ENCODE measurements at regions not wholly inside any gene's neighbourhood (a gene's known extent, or its start where the extent isn't known, plus 50 kb on each side); places are given as distances from the start of the nearest gene placed in this dataset.

DNA sequence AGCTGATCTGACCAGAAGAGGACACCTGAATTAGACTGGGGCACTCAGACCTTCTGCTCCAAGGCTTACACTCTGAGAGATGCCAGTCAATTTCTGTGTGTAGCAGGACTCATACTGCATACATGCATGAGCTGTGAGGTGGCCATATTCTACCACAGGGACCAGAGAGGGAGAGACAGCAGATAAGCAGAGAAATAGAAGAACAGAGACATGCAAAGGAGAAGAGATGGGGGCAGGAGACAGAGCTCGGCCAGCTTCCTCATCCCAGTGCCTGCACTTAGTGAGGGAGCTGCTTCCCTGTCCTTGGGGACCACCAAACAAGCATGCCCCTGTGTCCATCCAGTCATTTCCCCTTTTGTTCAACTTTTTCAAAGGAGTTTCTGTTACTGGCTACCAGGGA lies 73.9 kb upstream of the ALK start:
- TF ChIP-seq, protein P1, sequence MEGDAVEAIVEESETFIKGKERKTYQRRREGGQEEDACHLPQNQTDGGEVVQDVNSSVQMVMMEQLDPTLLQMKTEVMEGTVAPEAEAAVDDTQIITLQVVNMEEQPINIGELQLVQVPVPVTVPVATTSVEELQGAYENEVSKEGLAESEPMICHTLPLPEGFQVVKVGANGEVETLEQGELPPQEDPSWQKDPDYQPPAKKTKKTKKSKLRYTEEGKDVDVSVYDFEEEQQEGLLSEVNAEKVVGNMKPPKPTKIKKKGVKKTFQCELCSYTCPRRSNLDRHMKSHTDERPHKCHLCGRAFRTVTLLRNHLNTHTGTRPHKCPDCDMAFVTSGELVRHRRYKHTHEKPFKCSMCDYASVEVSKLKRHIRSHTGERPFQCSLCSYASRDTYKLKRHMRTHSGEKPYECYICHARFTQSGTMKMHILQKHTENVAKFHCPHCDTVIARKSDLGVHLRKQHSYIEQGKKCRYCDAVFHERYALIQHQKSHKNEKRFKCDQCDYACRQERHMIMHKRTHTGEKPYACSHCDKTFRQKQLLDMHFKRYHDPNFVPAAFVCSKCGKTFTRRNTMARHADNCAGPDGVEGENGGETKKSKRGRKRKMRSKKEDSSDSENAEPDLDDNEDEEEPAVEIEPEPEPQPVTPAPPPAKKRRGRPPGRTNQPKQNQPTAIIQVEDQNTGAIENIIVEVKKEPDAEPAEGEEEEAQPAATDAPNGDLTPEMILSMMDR (IDR thresholded peaks at IDR 0.05) = no peak
- Histone ChIP-seq H3K4me3 (no peak overlapping the region), H3K27ac (no peak overlapping the region)
- DNase-seq (ENCODE audit: low spot score) = no peak

GRCh38 chr2:30003128-30003527 lies 81.7 kb upstream of the ALK start:
- no peak overlapping the region for H3K27ac ChIP-seq
- TF ChIP-seq, protein P1 (IDR thresholded peaks at IDR 0.05) = no peak
- no peak overlapping the region for H3K4me3 ChIP-seq
- DNase-seq (ENCODE audit: low spot score) = no peak

DNA sequence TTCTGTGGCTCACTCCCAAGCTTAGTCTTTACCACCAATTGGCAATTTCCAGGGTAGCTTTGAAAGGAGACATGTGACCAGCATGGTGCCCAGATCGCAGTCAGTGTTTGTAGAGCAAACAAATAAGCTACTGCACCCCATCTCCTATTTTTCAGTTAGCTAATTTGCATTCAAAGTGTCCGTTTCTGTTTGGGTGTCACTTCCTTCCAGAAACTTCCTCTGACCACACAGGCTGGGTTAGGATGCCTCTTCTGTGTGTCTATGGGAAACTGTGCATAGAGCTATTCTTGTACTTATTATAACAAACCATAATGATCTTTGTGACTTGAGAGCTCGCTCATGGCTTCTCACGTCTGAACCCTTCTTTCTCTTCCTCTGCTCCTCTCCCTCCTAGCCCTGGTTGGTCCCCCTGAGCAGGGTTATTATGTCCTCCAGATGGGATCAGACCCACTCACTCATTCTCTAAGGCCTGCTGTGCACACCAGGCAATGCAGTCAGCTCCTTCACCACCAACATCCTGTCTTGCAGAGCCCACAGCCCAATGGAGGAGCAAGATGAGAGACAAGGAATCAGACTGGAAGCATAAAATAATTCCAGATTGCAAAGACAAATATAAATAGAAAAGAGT lies 101.2 kb upstream of the ALK start:
- no peak for DNase-seq (ENCODE audit: low spot score)
- TF ChIP-seq, protein P1 (IDR thresholded peaks at IDR 0.05) = no peak
- no peak overlapping the region for H3K4me3 ChIP-seq
- no peak overlapping the region for H3K27ac ChIP-seq

DNA sequence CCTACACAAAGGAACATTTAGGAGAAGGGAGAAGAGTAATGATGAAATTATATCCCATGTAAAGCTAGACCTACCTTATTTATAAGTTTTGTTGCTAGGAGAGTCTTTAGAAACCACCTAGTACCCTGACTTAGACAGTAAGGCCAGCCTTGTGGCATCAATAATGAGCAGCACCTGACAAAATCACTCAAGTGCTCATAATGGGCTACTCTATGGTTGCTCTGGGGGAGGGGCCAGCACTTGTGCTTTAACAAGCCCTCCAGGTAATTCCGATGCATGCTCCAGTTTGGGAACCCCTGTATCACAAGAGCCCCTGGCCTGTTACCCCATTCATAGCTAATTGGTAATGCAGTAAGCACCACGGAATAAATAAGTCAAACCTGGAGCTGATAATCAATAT lies 102.9 kb upstream of the ALK start:
- TF ChIP-seq, protein P1 (IDR thresholded peaks at IDR 0.05) = no peak
- H3K27ac ChIP-seq = no peak overlapping the region
- no peak overlapping the region for H3K4me3 ChIP-seq
- DNase-seq (ENCODE audit: low spot score) = no peak

DNA sequence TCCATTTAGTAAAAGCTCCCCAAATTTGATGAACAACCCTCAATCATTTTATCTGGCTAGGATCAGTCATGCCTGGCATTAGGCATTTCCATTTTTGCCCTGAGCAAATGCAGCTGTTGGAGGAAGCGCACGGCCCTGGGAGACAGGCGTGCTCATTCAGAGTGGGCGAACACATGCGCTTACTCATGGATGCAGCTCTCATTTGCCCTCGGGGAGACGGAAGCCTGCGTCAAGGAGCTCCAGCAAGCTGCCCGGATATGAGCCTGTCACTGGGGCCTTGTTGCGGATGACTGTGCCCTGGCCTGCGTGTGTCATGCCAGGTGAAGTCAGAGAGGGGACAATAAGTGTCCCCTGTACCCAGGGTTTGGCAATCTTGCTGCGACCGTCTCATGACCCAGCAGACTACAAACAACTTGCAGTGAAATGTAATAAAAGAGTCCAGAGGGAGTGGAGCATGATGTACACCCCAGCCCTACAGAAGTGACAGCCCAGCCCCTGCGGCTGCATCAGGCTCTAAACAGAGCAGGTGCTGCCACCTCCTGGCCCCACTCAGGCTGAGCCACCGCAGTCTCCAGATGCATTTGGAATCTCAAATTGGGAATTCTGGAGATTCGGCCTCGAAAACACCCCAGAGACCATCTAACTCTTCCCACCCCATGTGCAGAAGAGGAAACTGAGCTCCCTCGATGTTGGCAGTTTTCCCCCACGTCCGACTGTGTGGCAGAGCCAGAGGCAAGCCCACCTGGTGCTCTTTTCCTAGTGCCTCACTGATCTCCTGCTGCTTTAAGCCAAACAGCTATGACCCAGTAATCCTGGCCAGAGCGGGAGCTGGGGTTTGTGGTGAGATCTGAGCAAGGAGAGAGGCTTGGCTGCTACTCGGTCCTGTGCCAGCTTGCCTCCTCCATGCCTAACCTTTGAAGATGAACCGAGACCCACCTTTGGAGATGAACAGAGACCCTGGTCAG lies 105.0 kb upstream of the ALK start:
- Histone ChIP-seq H3K27ac (no peak overlapping the region), H3K4me3 (no peak overlapping the region)
- DNase-seq (ENCODE audit: low spot score) = no peak
- TF ChIP-seq, protein P1 (IDR thresholded peaks at IDR 0.05) = no peak

DNA sequence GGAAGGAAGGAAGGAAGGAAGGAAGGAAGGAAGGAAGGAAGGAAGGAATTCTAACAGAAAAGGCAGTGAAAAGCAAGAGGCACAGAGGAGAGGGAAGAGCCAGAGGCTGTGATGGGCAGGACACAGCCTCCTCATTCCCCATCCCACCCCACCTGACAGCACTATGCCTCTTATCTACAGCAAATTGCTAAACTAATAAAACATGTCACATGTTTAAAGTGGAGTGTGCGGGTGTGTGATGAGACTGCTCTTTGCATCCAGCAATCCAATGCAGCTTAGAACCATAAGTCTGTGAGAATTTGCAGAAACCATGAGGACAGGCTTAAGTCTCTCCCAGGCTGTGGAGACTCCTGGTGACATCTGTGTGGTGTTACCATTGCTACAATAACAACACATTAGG lies 108.4 kb upstream of the ALK start:
- Histone ChIP-seq H3K4me3 (no peak overlapping the region), H3K27ac (no peak overlapping the region)
- TF ChIP-seq, protein P1 (IDR thresholded peaks at IDR 0.05) = no peak
- DNase-seq (ENCODE audit: low spot score) = no peak

Measured in coronary artery (tissue), 2 donors.